Right atrium auricular region (tissue), 2 donors: ENCODE measurements at regions not wholly inside any gene's neighbourhood (a gene's known extent, or its start where the extent isn't known, plus 50 kb on each side); places are given as distances from the start of the nearest gene placed in this dataset.

Experiments
- DNase-seq: peaks from one replicate; pipeline ENCODE4 v3.0.0-alpha.2; 2019; ENCODE audit warnings: low spot score
- H3K27ac ChIP-seq, 2 donors: fragments of 200-600 bp; sonication (generic); 1 replicate in 1 of 2; 2 replicates in 1 of 2; pipeline ENCODE4 v1.5.1; 2016 to 2019
- H3K27me3 ChIP-seq, 2 donors: fragments of 200-600 bp; sonication (generic); one replicate each; pipeline versions ENCODE4 v1.5.1 to v1.6.0; 2017 to 2019
- H3K36me3 ChIP-seq: fragments of 200-600 bp; sonication (generic); one replicate; pipeline ENCODE4 v1.5.1; 2016
- H3K4me1 ChIP-seq, 2 donors: fragments of 200-600 bp; sonication (generic); one replicate each; pipeline versions ENCODE4 v1.5.1 to v1.6.0; 2017 to 2019
- H3K4me3 ChIP-seq, 2 donors: fragments of 200-600 bp; sonication (generic); 1 replicate in 1 of 2; 2 replicates in 1 of 2; pipeline ENCODE4 v1.5.1; 2017 to 2019; ENCODE audit warnings: mild to moderate bottlenecking in 1 of 2, moderate library complexity in 1 of 2
- H3K9me3 ChIP-seq, 2 donors: fragments of 200-600 bp; sonication (generic); one replicate each; pipeline ENCODE4 v1.5.1; 2019
- CTCF ChIP-seq, 2 donors: fragments of 200-600 bp; sonication (generic); IDR thresholded peaks; one replicate each; pipeline ENCODE4 v1.5.1; 2019; ENCODE audit warnings: antibody characterized with exemption in 2 of 2

GRCh38 chr12:132439333-132439904, 50.5 kb upstream of the FBRSL1 start:
- H3K27ac ChIP-seq, result no peak overlapping the region
- no peak for DNase-seq
- no peaks in the 10 kb centered on the region for H3K36me3 ChIP-seq
- no peaks in the 10 kb centered on the region for H3K9me3 ChIP-seq
- TF ChIP-seq CTCF (IDR thresholded peaks at IDR 0.05), result no peak
- H3K27me3 ChIP-seq, result no peaks in the 10 kb centered on the region
- no peak overlapping the region for H3K4me3 ChIP-seq
- no peaks in the 10 kb centered on the region for H3K4me1 ChIP-seq

- Histone ChIP-seq H3K36me3 (no peaks in the 10 kb centered on the region), H3K4me1 (no peaks in the 10 kb centered on the region), H3K27me3 (no peaks in the 10 kb centered on the region), H3K27ac (no peak overlapping the region), H3K9me3 (no peaks in the 10 kb centered on the region), H3K4me3 (no peak overlapping the region)
- no peak for TF ChIP-seq CTCF (IDR thresholded peaks at IDR 0.05)
- no peak for DNase-seq
Observed at GRCh38 chr12:132438726-132439125, 51.2 kb upstream of the FBRSL1 start.

GRCh38 chr12:132437943-132438700, 51.8 kb upstream of the FBRSL1 start:
- Histone ChIP-seq H3K27ac (no peak overlapping the region), H3K4me3 (no peak overlapping the region), H3K9me3 (no peaks in the 10 kb centered on the region), H3K36me3 (no peaks in the 10 kb centered on the region), H3K27me3 (no peaks in the 10 kb centered on the region), H3K4me1 (no peaks in the 10 kb centered on the region)
- no peak for TF ChIP-seq CTCF (IDR thresholded peaks at IDR 0.05)
- no peak for DNase-seq

- Histone ChIP-seq H3K27ac (no peak overlapping the region), H3K27me3 (no peaks in the 10 kb centered on the region), H3K4me1 (peaks cover 0 to 6% of the 10 kb centered on the region in 2 donors), H3K36me3 (no peaks in the 10 kb centered on the region), H3K9me3 (no peaks in the 10 kb centered on the region), H3K4me3 (no peak overlapping the region)
- DNase-seq, result no peak
- no peak for TF ChIP-seq CTCF (IDR thresholded peaks at IDR 0.05)
Observed at GRCh38 chr12:132437252-132437932, 52.6 kb upstream of the FBRSL1 start.

- H3K4me3 ChIP-seq, result no peak overlapping the region
- peaks cover 0 to 8% of the 10 kb centered on the region in 2 donors for H3K4me1 ChIP-seq
- H3K9me3 ChIP-seq, result no peaks in the 10 kb centered on the region
- no peak overlapping the region for H3K27ac ChIP-seq
- H3K27me3 ChIP-seq, result no peaks in the 10 kb centered on the region
- H3K36me3 ChIP-seq, result no peaks in the 10 kb centered on the region
- no peak for DNase-seq
- no peak for TF ChIP-seq CTCF (IDR thresholded peaks at IDR 0.05)
Observed at GRCh38 chr12:132436791-132437251, 53.1 kb upstream of the FBRSL1 start.
